Stimulated activated CD4-positive, alpha-beta T cell treated with anti-CD3 and anti-CD28 coated beads, TNF-alpha, amount 100 ng/mL, for 4 hours (primary cell): ENCODE measurements at regions not wholly inside any gene's neighbourhood (a gene's known extent, or its start where the extent isn't known, plus 50 kb on each side); places are given as distances from the start of the nearest gene placed in this dataset.
"Not testable (repeated sequence)": the region's sequence is repeated elsewhere in the genome, so short reads cannot be mapped to it uniquely, and the experiment has no call there.

Source experiments
- DNase-seq, 3 experiments: peaks; one replicate each; pipeline ENCODE4 v3.0.0-alpha.2; 2020; ENCODE audit warnings: low read depth in 3 of 3

DNA sequence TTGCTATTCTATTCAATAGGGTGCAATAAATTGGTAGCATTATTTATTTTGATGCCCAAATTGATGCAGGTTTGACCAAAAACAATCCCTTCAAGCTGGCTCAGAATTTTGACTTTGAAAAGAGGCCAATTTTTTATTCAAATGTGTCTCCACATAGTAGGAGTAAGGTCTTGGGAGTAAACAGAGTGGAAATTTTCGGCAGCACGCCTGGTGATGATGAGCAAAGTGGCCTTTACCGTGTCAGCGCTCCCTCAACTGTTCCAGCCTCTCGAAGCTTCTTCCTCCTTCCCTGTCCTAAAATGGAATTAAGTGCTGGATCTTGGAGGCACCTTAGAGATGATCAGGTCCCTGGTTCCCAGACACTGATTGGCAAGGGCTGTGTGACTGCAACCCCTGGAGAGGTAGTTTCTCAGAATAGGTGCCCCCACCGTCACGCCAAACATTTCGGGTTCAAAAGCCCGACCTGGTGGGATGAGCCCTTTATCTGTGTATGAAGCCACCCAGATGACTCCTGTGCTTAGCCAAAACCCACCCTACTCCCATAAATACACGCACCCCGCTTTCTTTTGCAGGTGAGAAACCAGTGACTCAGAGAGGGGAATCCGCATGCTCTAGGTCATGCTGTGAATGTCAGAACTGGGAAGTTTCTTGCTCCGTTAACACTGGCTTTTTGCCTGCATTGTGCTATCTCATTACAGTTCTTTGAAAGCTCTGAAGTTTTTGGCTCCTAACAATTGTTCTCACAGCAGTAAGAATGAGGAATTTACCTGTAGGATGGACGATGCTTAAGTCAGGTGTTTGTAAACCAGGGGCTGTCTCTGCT, 89.1 kb downstream of the CRYGS start:
- no peak for DNase-seq

GRCh38 chr3:186453531-186453930, 90.6 kb downstream of the CRYGS start:
- DNase-seq, result no peak

DNA sequence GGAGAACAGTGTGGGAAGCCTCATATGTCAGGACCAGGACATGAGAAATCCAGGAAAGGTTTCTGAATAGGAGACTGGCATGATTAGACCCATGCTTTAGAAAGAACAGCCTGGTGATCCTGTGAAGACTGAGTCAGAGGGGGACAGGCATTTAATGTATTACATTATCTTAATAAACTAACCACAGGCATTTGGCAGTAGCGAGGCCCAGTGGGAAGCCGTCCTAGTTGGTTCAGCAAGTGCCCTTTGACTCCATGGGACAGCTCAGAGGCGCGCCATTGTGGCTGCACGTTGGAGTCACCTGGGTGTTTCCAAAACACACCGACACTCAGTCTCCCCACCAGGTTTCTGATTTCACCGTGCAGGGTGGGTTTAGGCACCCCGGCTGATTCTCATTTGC, 90.5 kb upstream of the DGKG start:
- no peak for DNase-seq

DNA sequence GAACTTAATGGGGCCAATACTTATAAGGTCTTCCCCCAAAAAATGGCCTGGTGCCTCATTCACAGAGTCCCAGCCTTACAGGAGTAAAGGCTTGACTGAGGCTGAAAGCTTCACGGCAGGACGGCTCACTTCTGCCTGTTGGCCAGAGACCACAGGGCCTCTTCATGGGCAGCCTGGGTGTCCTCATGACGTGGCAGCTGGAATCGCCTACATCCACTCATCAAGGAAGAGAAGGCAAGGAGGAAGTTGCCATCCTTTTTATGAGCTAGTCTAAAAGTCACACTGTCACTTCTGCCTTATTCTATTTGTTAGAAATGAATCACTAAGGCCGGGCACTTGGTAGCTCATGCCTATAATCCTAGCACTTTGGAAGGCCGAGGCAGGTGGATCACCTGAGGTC, 89.3 kb upstream of the DGKG start:
- DNase-seq, result no peak

DNA sequence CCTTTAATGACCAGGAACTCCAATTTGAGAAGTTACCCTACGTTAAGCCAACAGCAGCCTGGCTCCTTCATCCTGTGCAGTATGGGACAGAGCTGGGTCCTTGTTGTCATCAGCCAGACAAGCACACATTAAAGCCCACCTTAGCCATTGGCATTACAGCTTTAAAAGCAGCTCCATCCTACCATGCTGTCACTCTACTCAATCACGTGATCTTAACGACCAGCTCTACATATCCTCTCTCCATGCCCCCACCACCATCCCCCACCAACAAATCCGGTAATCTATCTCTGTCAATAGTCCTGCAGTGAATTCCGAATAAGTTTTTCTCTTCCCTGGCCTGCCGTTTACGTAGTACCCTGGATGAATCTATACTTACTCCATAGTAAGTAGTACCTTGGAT, 82.9 kb upstream of the DGKG start:
- no peak for DNase-seq

DNA sequence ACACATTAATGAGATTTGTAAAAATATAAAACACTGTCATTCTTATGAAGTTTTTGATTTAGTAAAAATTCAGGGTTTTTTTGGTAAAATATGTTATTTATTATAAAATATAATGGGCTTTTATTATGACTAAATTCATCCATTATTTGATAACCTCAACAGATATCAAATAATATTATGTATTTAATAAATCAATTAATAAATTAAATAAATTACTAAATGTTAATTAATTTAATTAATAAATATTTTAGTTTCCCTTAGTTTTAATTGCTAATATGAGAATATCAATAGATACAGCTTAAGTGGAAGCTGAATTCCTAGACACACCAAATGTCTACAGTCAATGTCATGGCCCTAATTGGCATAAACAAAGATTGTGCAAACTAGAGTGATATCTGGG, 82.3 kb upstream of the DGKG start:
- no peak for DNase-seq

GRCh38 chr3:186442979-186443378, 80.9 kb upstream of the DGKG start:
- DNase-seq, result not testable (repeated sequence)

GRCh38 chr3:186442162-186442561, 80.1 kb upstream of the DGKG start:
- no peak for DNase-seq

GRCh38 chr3:186440891-186441290, 78.9 kb upstream of the DGKG start:
- no peak for DNase-seq

- DNase-seq, result no peak
Observed at GRCh38 chr3:186439725-186440124, 77.7 kb upstream of the DGKG start.

- DNase-seq, result not testable (repeated sequence)
Observed at GRCh38 chr3:186435332-186435731, 73.3 kb upstream of the DGKG start.

- no peak for DNase-seq
Observed at GRCh38 chr3:186432944-186433732, 71.1 kb upstream of the DGKG start.

DNA sequence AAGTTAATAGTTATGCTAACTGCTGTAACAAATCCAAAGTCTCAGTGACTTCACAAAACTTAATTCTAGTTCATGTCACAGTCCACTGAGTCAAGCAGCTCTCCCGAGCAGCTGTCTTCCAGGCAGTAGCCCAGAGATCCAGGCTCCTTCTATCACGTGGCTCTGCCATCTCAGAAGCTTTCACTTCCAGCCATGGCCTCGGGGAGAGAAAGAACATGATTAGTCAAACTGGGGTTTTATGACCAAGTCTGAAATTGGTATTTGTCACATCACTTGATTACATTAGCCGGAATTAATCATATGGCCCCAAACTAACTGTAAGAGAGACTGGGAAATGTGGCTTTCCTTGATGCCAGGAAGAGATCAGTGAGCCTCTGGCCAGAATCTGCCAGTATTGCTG, 70.2 kb upstream of the DGKG start:
- DNase-seq, result no peak

GRCh38 chr3:186427627-186428281, 65.7 kb upstream of the DGKG start:
- DNase-seq, result no peak

- DNase-seq, result no peak
Observed at GRCh38 chr3:186425788-186426730, 64.0 kb upstream of the DGKG start.

DNA sequence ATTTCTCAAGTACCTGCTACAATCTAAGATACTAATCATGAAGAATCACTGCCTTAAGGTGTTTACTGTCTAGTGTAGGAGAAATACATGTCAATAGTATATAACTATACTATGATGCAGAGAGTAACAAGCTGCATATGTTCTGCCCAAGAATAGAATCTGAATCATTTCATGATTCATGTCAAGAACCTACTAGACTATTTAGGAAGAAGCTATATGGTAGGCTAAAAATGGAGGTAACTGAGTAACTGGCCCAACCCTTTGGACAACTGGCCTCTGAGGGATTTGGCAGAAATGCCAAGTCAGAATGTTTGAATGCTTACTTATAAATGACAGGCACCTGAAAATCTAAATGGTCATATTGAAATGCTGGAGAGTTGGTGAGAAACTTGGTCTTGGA, 59.9 kb upstream of the DGKG start:
- DNase-seq, result no peak

DNA sequence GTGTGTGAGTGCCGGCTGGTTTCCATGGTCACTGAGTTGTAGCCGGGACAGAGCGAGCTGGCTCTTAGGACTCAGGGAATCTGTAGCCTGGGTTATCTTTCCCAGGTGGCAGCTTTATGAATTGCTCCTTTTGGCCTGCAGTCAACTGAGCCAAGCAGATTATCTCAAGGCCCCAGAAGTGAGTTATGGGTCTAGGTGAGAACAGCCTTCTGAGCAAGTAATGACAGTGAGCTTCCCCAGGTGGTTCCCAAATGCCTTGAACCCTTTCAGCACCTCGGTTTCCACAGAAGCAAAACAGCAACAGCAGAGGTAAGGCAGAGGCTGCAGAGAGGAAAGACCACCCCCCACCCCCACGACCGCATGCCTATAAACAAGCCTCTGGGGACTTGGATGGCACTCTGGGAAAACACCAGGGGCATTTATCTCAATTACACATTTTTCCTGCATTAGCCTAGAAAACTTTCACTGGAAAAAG, 56.7 kb upstream of the DGKG start:
- DNase-seq, result no peak

DNA sequence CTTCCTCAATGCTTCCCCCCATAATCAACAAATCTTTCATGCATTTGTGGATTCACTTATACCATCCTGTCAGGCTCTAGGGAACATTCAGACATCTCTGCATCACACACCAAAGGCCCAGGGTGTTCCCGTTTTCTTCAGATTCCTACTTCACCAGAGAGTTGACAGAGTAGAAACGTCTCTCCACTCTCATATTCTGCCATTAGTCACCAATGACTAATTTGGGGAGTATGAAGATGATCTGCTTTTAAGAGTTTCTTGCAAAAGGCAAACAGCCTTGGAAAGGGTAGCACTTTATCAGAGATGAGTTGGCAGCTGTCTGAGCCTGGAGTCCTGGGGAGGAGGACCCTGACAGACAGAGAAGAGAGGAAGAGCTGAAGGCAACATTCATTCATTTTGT, 55.8 kb upstream of the DGKG start:
- no peak for DNase-seq

DNA sequence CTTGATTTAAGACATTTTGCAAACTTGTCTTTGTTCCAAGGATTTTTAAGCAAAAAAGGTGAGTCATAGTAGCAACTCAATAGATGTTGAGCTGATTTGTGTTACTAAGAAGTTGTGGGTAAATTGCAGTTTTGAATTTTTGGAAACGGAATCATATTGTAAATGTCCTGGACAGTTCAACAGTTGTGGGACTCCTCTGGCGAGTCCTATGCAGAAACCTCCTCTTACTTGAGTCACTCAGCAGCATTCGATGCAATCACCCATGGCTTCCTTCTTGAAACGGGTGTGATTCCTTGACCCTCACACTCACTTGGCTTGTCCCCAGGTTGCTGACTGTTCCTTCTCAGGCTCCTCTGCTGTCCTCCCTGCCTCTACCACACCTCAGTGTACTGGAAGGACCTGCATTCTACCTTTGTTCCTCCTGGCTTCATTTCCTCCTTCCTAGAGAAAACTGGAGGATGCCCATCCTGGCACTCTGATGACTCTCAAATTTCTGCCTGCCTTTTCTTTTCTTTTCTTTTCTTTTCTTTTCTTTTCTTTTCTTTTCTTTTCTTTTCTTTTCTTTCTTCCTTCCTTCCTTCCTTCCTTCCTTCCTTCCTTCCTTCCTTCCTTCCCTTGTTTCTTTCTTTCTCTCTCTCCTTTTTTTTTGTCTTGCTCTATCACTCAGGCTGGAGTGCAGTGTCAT, 52.8 kb upstream of the DGKG start:
- DNase-seq, result no peak

- DNase-seq, result peak in 1 of 3 experiments; percentile 0
Observed at GRCh38 chr3:186413615-186414415, 51.8 kb upstream of the DGKG start.
